Caki2 (cell line): ENCODE measurements at regions not wholly inside any gene's neighbourhood (a gene's known extent, or its start where the extent isn't known, plus 50 kb on each side); places are given as distances from the start of the nearest gene placed in this dataset.
"Not testable (repeated sequence)": the region's sequence is repeated elsewhere in the genome, so short reads cannot be mapped to it uniquely, and the experiment has no call there.

ENCODE experiments used
- DNase-seq: peaks from one replicate; pipeline ENCODE4 v3.0.0-alpha.2; 2015; ENCODE audit warnings: low read depth
- in situ Hi-C: cut with HindIII; loops from 2 replicates; pipeline ENCODE4 v1.10.0; 2016; ENCODE audit warnings: low sequenced_read_pairs, low pct_unique_long_range_greater_than_20kb, mixed read lengths

- no peak for DNase-seq
- in situ Hi-C loops: no loop called here
These were observed 489.1 kb downstream of the PREX1 start for GRCh38 chr20:48338717-48339116.

- DNase-seq: no peak
- in situ Hi-C loops: no loop called here
These were observed 491.2 kb downstream of the PREX1 start for GRCh38 chr20:48336597-48336996.

GRCh38 chr20:48335308-48336050 is 492.3 kb downstream of the PREX1 start:
- in situ Hi-C loops: no loop called here
- no peak for DNase-seq

DNA sequence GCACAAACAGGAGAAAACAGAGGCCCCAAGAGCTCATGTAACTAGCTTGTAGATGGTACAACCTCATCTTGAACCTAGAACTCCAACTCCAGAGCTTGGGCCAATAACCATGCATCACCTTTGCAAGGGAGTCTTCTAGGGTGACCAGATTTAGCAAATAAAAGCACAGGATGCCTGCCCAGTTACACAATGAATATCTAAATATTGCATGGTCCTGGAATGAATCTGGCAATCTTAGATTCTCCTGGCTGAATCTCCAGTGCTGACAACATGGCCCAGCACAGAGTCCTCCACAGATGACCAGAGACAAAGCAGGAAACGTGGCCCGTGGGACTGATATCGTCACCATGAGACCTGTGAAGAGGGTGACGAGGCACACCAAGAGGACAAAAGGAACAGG is 494.1 kb downstream of the PREX1 start:
- no peak for DNase-seq
- in situ Hi-C loops: no loop called here

- no peak for DNase-seq
- in situ Hi-C loops: no loop called here
These were observed 495.2 kb downstream of the PREX1 start for GRCh38 chr20:48332555-48332954.

DNA sequence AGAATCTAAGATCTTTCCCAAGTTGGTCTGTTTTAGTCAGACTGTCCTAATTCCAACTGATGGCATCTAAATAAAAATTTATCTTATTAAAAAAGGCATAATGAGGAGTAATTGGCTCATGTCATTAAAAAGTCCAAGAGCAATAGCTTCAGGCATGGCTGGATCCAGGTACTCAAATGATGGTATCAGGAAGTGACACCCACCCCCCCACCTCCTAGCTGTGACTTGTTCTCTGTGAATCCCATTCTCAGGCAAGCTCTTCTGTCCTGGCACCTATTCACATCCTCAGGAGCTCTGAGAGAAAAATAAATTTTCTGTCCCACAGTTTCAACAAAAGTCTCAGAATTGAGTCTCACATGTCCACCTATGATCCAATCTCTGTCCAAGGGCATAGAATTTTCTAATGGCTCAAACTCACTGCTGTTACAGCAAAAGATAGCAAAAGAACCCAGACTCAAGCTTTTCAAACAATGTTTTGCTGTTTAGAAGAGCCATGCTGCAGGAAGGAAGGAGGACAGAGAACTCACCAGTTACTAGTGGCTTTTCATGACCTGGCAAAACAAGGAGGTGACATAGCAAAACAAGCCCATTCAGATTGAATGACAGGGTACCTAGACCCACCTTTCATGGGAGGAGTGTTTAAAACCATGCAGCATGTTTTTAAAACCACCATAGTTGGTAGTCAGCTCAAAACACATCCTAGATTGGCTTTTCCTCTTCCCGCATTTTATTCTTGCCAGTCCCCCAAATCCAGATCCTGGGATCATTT is 496.1 kb downstream of the PREX1 start:
- in situ Hi-C loops: no loop called here

DNA sequence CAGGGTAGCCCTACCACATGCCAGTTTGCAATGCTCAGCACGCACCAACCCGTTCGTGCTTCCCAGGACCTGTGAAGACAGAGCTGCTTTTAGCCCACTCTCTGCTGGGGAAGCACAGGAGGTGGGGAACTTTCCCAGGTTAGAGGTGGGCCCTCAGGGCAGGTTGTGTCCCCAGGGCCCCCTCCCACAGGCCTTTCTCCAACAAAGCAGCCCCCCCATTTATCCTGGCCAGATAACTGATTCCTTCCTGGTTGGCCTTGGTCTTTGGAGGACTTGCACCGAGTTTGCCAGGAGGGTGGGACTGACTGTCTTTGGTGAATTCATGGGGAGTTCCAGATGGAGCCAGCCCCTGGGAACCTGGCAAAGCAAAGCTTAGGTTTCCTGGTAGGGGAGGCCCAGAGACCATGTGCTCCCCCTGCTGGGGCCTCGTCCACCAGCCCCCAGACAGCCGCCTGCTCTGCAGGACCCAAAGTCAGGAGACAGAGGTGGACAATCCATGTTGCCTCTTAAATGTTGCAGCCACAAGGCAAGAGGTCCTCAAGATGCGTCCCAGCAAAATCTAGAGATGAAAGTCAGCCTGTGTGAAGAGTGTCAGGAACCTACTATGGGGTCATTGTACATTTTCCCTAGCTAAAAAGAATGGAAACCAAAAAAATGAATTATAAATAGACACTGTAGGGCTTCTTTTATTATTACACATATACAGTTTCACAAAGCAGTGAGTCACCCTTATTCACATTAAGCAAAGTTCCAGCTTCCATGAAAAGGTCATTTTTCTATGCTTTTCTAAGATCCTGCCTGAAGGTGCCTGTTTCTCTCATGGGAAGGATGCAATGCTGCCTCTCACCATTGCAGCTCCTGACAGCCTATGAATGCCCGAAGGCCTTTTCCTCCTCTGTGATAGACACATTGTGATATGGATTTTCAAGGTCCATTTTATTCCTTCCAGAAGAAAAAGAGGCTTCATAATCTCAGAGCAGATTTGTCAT is 497.8 kb downstream of the PREX1 start:
- DNase-seq: no peak
- in situ Hi-C loops: no loop called here

More for the DNA sequence above, 496.1 kb downstream of the PREX1 start:
- no peak for DNase-seq

GRCh38 chr20:48329031-48329615 is 498.7 kb downstream of the PREX1 start:
- in situ Hi-C loops: no loop called here
- no peak for DNase-seq

GRCh38 chr20:48327848-48328247 is 500.0 kb downstream of the PREX1 start:
- in situ Hi-C loops, DNase-seq: not testable (repeated sequence)

- in situ Hi-C loops: no loop called here
- DNase-seq: no peak
These were observed 500.9 kb downstream of the PREX1 start for GRCh38 chr20:48326868-48327267.

DNA sequence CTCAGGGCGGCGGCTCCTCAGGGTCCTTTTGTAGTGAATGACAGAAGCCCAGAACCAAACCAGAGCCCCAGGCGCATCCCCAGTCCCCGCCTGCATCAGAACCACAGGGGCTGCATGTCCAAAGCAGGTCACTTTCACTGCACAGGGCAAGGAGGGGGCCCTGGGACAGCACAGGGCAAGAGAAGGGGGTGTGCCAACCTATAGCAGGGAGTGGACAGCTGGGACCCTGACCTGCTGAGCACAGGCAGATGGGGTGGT is 501.4 kb downstream of the PREX1 start:
- in situ Hi-C loops: no loop called here

DNA sequence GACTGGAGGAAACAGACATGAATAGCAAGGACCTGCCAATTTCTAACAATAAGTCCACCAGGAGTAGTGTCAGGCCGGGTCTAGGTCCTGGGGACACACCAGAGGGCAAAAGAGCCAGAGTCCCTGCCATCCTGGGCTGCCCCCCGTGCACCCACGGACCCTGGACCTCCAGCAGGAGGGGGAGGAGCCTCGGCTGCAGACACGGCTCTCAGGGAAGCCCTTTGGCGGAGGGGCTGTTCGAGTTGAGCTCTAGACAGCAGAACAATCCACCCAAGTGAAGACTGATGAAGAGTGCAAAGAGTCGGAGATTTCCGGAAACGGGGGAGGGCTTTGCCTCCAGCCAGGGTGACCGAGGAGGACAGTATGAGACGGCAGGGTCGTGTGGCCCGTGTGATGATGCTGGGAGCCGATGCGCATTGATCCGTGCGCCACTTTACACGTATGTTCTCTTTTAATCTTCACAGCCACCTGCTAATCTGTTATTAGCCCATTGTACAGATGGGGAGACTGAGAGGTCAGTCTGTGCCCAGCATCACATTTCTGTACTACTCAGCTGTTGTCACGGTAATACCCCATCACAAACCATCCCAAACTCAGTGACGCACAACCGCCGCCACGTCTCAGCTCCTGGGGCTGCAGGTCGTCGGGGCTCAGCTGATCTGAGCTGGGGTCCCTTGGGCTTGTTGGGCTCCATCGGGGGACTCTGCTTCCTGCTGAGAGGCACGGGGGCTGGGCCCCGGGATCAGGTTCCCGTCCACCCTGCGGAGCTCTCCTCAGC is 502.0 kb downstream of the PREX1 start:
- in situ Hi-C loops: no loop called here
- no peak for DNase-seq

More for the DNA sequence above, 501.4 kb downstream of the PREX1 start:
- DNase-seq: no peak

DNA sequence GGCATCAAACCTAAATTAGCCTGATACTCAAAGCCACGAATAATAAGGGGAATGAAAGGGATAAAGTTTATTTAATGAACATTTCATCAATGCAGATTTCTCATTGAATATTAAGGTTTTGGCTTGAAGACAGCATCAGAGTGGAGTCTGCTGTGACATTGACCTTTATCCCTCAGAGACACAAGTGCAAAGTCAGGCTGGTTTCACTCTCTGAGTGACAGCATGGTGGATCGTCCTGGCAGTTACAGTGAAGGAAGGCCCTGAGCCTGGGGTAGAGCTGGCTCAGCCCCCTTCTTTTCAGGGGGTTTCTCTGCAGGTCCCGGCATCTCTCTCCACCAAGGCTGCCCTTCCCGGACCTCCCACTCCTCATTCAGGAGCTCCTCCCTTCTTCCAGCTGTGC is 503.1 kb downstream of the PREX1 start:
- in situ Hi-C loops: no loop called here
- no peak for DNase-seq

GRCh38 chr20:48321271-48321670 is 506.5 kb downstream of the PREX1 start:
- no peak for DNase-seq
- in situ Hi-C loops: no loop called here

DNA sequence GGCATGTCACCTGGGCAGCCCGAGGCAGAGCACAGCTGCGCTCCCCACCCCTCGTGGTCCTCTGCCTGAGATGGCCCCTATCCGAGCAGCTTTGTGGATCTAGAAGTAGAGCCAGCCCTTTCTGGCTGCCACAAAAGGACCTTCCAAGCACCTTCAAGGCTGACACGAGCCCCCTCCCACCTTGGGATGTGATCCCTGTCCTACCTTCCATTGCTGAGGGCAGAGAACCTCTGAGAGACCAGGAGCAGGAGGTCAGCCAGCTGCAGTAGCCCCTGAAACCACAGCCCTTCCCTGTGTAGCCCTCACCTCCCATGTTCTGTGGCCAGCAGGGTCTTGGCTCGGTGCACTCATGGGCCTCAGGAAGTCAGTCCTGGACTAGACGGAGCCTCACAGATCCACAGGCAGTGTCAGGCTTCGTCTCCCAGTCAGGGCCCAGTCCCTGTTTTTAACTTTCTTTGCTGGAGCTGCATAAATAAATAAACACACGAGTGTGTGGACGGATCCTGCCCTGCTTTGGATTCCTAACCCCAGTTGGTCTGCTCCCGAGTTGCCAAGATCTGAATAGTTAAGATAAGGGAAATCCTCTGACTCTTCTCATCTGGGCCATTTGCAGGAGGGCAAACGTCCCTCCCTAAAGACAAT is 507.7 kb downstream of the PREX1 start:
- in situ Hi-C loops: no loop called here
- no peak for DNase-seq

DNA sequence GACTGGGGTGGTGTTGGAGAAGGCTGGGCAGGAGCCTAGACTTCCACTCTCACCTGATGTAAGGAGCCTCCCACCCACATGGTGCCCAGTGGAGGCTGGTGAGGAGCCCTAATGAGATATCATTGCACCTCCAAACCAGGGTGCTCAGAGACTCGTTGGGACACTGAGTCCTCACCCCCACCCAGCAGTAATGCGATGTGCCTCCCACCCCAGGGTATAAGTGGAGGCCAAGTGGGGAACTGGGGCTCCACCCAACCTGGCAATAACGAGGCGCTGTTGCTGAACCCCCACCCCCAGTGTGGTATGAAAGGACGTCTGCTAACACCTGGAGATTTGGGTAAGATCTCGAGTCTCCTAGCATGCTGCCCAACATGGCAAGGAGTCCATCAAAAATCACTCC is 510.2 kb downstream of the PREX1 start:
- in situ Hi-C loops: no loop called here
- no peak for DNase-seq

DNA sequence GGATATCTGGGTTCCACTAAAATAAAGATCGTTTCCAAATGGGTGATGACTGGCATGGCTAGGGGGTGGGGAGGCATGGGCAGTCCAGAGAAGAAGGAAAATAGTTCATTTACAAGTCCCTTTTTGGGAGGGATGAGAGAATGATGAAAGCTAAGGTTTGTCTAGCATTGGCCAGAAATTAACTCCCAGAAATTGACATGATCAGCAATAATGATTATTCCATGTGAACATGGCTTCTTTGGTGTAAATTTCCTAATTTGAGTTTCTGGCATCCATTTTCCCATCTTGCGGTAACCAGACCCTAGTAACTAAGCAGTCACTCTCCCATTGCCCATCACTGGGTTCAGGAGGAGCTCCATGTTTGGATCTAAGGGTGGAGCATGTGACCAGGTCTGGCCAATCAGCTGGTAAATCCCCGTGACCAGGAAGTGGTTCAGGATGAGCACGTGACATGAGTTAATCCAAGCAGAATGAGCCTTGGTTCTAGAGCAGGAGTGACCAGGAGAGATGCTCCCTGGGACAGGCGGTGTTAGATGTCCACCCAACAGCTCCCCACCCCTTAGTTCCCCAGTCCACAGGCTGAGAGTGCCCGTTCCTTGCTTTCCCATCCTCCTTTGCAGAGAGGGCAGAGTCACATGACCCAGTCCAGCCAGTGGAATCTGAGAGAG is 512.7 kb downstream of the PREX1 start:
- DNase-seq: no peak

More for the DNA sequence above, 512.7 kb downstream of the PREX1 start:
- in situ Hi-C loops: no loop called here
